Left ventricle myocardium inferior (tissue), 1 donor: ENCODE measurements at regions not wholly inside any gene's neighbourhood (a gene's known extent, or its start where the extent isn't known, plus 50 kb on each side); places are given as distances from the start of the nearest gene placed in this dataset.

Source experiments
- DNase-seq: peaks from one replicate; pipeline ENCODE4 v3.0.0-alpha.2; 2020
- H3K27ac ChIP-seq: fragments of 200-600 bp; replicated peaks from 2 replicates; pipeline ENCODE4 v1.8.0; 2021
- H3K27me3 ChIP-seq: fragments of 200-600 bp; 2 replicates; pipeline ENCODE4 v1.8.0; 2021; ENCODE audit warnings: low read depth
- H3K36me3 ChIP-seq: fragments of 200-600 bp; 2 replicates; pipeline ENCODE4 v1.8.0; 2021
- H3K4me1 ChIP-seq: fragments of 200-600 bp; 2 replicates; pipeline ENCODE4 v1.8.0; 2021
- H3K4me3 ChIP-seq: fragments of 200-600 bp; 2 replicates; pipeline ENCODE4 v1.8.0; 2021; ENCODE audit warnings: mild to moderate bottlenecking, moderate library complexity
- H3K9me3 ChIP-seq: fragments of 200-600 bp; replicated peaks from 2 replicates; pipeline ENCODE4 v1.8.0; 2021
- intact Hi-C: fragments of 100-400 bp; cut with micrococcal nuclease; formaldehyde crosslinking; loops from one replicate; pipeline ENCODE4 v1.11.0; 2022
- TF ChIP-seq, protein P1 (sequence below): fragments of 200-600 bp; IDR thresholded peaks from 2 replicates; pipeline ENCODE4 v1.8.0; 2021; ENCODE audit warnings: antibody characterized with exemption, mild to moderate bottlenecking, borderline replicate concordance
- donor health status: DM: no; HTN: yes; CAD: no; lungs with severe emphysema.

DNA sequence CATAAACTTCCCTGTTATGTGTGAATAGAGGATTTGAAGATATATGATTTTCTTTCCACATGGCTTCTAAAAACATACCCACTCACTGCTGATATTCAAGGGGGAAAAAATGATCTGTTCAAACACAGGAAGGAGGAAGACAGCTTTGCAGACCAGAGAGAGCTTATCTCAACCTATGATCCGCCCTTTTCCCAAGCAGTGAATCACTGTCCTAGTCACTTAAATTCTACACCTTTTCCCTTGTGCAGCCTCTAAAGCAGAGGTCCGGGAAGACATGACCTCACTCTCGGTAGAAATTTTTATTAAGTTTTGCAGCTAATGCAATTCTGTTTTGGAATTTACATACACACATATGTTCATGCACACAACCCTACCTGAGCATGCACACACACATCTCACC lies 197.2 kb downstream of the DIRAS2 start:
- peaks cover 74% of the 10 kb centered on the region for H3K27me3 ChIP-seq
- no peak overlapping the region for H3K27ac ChIP-seq
- intact Hi-C loops, result no loop called here
- no peak overlapping the region for H3K4me3 ChIP-seq
- H3K36me3 ChIP-seq, result no peaks in the 10 kb centered on the region
- TF ChIP-seq, protein P1, sequence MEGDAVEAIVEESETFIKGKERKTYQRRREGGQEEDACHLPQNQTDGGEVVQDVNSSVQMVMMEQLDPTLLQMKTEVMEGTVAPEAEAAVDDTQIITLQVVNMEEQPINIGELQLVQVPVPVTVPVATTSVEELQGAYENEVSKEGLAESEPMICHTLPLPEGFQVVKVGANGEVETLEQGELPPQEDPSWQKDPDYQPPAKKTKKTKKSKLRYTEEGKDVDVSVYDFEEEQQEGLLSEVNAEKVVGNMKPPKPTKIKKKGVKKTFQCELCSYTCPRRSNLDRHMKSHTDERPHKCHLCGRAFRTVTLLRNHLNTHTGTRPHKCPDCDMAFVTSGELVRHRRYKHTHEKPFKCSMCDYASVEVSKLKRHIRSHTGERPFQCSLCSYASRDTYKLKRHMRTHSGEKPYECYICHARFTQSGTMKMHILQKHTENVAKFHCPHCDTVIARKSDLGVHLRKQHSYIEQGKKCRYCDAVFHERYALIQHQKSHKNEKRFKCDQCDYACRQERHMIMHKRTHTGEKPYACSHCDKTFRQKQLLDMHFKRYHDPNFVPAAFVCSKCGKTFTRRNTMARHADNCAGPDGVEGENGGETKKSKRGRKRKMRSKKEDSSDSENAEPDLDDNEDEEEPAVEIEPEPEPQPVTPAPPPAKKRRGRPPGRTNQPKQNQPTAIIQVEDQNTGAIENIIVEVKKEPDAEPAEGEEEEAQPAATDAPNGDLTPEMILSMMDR, result no peak
- no peaks in the 10 kb centered on the region for H3K4me1 ChIP-seq
- no peaks in the 10 kb centered on the region for H3K9me3 ChIP-seq
- DNase-seq, result no peak

DNA sequence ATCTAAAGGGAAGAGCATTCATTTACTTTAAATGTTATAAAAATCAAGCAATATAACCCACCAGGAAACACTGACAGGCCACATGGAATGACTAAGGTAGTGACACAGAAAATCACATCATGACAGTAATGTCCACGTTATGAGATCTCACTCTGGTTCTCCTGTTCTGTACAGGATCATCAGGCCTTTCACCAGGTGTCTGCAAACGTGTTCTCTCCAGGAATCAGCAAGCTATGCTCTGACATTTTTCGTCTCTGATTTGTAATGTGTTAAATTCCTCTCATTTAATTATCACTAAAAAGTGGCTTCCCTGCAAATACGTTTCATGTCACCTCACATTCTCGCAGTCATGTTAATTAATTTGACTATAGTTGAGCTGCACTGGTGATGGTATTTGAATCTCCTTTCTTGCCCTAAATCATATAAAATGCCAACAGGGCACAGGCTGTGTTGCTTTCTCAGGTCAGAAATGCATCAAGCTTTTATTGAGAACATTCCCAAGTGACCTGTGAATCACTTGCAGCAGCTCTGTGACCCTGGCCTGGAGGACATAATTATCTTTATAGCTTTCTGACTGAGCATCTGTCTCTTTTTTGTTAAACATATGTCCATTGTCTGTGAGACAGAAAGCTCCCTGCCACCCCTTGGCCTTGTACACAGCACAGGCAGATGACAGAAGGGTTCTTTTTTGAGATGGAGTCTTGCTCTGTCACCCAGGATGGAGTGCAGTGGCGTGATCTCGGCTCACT lies 196.2 kb downstream of the DIRAS2 start:
- H3K4me3 ChIP-seq, result no peak overlapping the region
- no peak for DNase-seq
- peaks cover 75% of the 10 kb centered on the region for H3K27me3 ChIP-seq
- no peak overlapping the region for H3K27ac ChIP-seq
- no peaks in the 10 kb centered on the region for H3K9me3 ChIP-seq
- no peaks in the 10 kb centered on the region for H3K36me3 ChIP-seq
- TF ChIP-seq, protein P1, result no peak
- intact Hi-C loops, result no loop called here
- no peaks in the 10 kb centered on the region for H3K4me1 ChIP-seq

DNA sequence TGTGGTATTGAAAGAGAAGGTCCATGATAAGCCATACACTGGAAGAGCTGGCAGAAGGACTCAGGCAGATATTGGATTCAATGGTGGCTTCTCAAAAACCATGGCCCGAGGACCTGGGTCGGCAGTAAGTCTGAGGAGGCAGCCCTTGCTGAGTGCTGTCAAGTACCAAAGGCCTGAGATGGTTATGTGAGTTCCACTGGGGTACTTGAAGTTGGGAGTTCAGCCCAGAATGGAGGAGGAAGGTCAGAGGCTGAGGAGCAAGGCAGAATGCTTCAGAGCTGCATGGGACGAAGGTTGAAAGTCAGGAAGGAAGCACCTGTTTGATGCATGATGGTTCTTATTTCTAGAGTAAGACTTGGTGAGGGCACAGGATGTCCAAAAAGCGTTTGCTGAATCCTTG lies 194.9 kb downstream of the DIRAS2 start:
- H3K27ac ChIP-seq, result no peak overlapping the region
- peaks cover 63% of the 10 kb centered on the region for H3K27me3 ChIP-seq
- no peak overlapping the region for H3K4me3 ChIP-seq
- intact Hi-C loops, result no loop called here
- no peaks in the 10 kb centered on the region for H3K9me3 ChIP-seq
- H3K36me3 ChIP-seq, result no peaks in the 10 kb centered on the region
- no peaks in the 10 kb centered on the region for H3K4me1 ChIP-seq
- TF ChIP-seq, protein P1, result no peak
- DNase-seq, result no peak

DNA sequence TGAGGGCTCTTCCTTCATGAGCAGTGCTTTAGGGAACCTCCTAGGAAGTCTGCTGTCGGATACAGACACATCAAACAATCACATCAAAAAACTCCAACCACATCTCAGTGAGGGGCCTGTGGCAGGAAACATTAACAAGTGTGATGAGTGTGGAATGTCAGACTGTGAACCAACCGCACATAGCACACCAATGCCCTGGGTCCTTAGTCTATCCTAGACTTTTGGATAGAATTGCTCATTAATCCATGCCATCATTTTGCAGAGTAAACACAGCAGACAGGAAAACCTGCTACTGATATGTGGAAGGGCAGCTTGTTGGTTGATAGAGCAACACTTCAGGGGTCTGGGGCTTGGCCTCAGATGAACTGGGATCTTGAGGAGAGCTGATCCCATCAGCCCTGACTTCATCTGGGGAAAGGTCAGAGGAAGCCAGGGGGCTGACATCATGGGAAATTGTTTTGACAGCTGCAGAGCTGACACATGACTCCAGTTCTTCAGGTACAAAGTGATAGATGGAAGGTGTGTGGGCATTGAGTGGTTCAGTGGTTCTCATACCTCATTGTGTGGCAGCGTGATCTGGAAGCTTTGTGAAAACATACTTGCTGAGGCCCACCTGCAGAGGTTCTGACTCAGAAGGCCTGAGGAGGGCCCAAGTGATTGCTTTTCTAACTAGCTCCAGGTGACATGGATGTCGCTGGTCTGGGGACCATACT lies 193.3 kb downstream of the DIRAS2 start:
- intact Hi-C loops, result no loop called here
- no peaks in the 10 kb centered on the region for H3K36me3 ChIP-seq
- TF ChIP-seq, protein P1, result no peak

DNA sequence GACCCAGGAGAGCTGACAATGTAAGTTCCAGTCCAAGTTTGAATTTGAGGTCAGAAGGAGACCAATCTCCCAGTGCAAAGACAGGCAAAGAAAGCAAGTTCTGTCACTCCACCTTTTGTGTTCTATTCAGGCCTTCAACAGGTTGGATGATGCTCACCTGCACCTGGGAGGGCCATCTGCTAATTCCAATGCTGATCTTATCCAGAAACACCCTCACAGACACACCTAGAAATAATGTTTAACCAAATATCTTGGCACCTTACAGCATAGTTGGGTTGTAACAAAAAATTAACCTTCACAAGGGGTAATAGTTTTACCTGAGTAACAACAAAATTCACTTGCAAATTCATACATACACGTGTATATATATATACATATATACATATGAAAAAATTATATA lies 190.8 kb downstream of the DIRAS2 start:
- peaks cover 11% of the 10 kb centered on the region for H3K9me3 ChIP-seq
- TF ChIP-seq, protein P1, result no peak
- H3K4me1 ChIP-seq, result no peaks in the 10 kb centered on the region
- H3K36me3 ChIP-seq, result no peaks in the 10 kb centered on the region
- H3K4me3 ChIP-seq, result no peak overlapping the region
- DNase-seq, result no peak
- H3K27ac ChIP-seq, result no peak overlapping the region
- intact Hi-C loops, result no loop called here
- peaks cover 27% of the 10 kb centered on the region for H3K27me3 ChIP-seq

More for the DNA sequence above, 193.3 kb downstream of the DIRAS2 start:
- Histone ChIP-seq H3K4me3 (no peak overlapping the region), H3K27ac (no peak overlapping the region), H3K27me3 (peaks cover 49% of the 10 kb centered on the region), H3K4me1 (no peaks in the 10 kb centered on the region), H3K9me3 (peaks cover 8% of the 10 kb centered on the region)
- no peak for DNase-seq
